Liver (tissue), 8 donors: ENCODE measurements at regions not wholly inside any gene's neighbourhood (a gene's known extent, or its start where the extent isn't known, plus 50 kb on each side); places are given as distances from the start of the nearest gene placed in this dataset.

Source experiments
- DNase-seq: peaks from one replicate; pipeline ENCODE4 v3.0.0-alpha.2; 2017; ENCODE audit warnings: low spot score
- H3K27ac ChIP-seq, 2 donors: one replicate each; pipeline ENCODE4 v1.7.0; 2013; ENCODE audit warnings: inconsistent platforms in 2 of 2, low read length in 2 of 2, control low read depth in 1 of 2, low read depth in 1 of 2, mild to moderate bottlenecking in 1 of 2
- H3K27me3 ChIP-seq, 4 donors: one replicate each; pipeline versions ENCODE4 v1.6.1 to v1.7.0; 2013; ENCODE audit warnings: low read length in 3 of 4, inconsistent platforms in 1 of 4, mild to moderate bottlenecking in 1 of 4, moderate library complexity in 1 of 4; ENCODE audit not compliant: control insufficient read depth in 4 of 4, insufficient read depth in 4 of 4
- H3K36me3 ChIP-seq, 4 donors: one replicate each; pipeline versions ENCODE4 v1.6.1 to v1.7.0; 2013; ENCODE audit warnings: low read length in 3 of 4, mild to moderate bottlenecking in 3 of 4, low read depth in 1 of 4, moderate library complexity in 1 of 4; ENCODE audit not compliant: control insufficient read depth in 4 of 4, insufficient read depth in 3 of 4
- H3K4me1 ChIP-seq, 4 donors: one replicate each; pipeline versions ENCODE4 v1.6.1 to v1.7.0; 2013; ENCODE audit warnings: low read length in 3 of 4, mild to moderate bottlenecking in 3 of 4, moderate library complexity in 1 of 4; ENCODE audit not compliant: control insufficient read depth in 4 of 4, insufficient read depth in 4 of 4
- H3K4me3 ChIP-seq, 3 donors: one replicate each; pipeline versions ENCODE4 v1.6.1 to v1.7.0; 2013; ENCODE audit warnings: low read length in 3 of 3, control low read depth in 1 of 3, low read depth in 1 of 3, mild to moderate bottlenecking in 1 of 3
- H3K9ac ChIP-seq, 2 donors: one replicate each; pipeline ENCODE4 v1.7.0; 2013; ENCODE audit warnings: low read length in 2 of 2, mild to moderate bottlenecking in 2 of 2, moderate library complexity in 2 of 2, control low read depth in 1 of 2, low read depth in 1 of 2
- H3K9me3 ChIP-seq, 4 donors: one replicate each; pipeline versions ENCODE4 v1.6.1 to v1.7.0; 2013; ENCODE audit warnings: low read length in 3 of 4; ENCODE audit not compliant: control insufficient read depth in 4 of 4
- ATF3 ChIP-seq: IDR thresholded peaks from 2 replicates; pipeline ENCODE4 v1.6.1; 2016; ENCODE audit warnings: antibody characterized with exemption
- CTCF ChIP-seq: fragments of 150-350 bp; IDR thresholded peaks from 2 replicates; pipeline ENCODE4 v1.5.1; 2017; ENCODE audit warnings: improper control_type of control experiment, low read depth, low read length; ENCODE audit not compliant: missing input control
- EGR1 ChIP-seq, 2 donors: IDR thresholded peaks; 2 replicates each; pipeline ENCODE4 v1.6.1; 2016 to 2018; ENCODE audit warnings: antibody characterized with exemption in 2 of 2, low read depth in 2 of 2
- FOXA1 ChIP-seq: IDR thresholded peaks from 2 replicates; pipeline ENCODE4 v1.6.1; 2016; ENCODE audit warnings: antibody characterized with exemption
- FOXA2 ChIP-seq: IDR thresholded peaks from 2 replicates; pipeline ENCODE4 v1.6.1; 2016; ENCODE audit warnings: antibody characterized with exemption
- GABPA ChIP-seq, 2 donors: IDR thresholded peaks in 1 of 2; conservative IDR thresholded peaks in 1 of 2; 2 replicates each; pipeline ENCODE4 v1.6.1; 2016; ENCODE audit warnings: antibody characterized with exemption in 2 of 2, mild to moderate bottlenecking in 1 of 2, moderate library complexity in 1 of 2
- HNF4A ChIP-seq, 2 donors: conservative IDR thresholded peaks; 2 replicates each; pipeline ENCODE4 v1.6.1; 2016; ENCODE audit warnings: antibody characterized with exemption in 2 of 2, mild to moderate bottlenecking in 2 of 2
- JUND ChIP-seq, 2 donors: IDR thresholded peaks; 2 replicates each; pipeline ENCODE4 v1.6.1; 2016; ENCODE audit warnings: antibody characterized with exemption in 2 of 2
- MAX ChIP-seq: IDR thresholded peaks from 2 replicates; pipeline ENCODE4 v1.6.1; 2016; ENCODE audit warnings: antibody characterized with exemption
- NR2F2 ChIP-seq: IDR thresholded peaks from 2 replicates; pipeline ENCODE4 v1.6.1; 2016; ENCODE audit warnings: antibody characterized with exemption
- REST ChIP-seq: IDR thresholded peaks from 2 replicates; pipeline ENCODE4 v1.6.1; 2016; ENCODE audit warnings: antibody characterized with exemption, mild to moderate bottlenecking
- RXRA ChIP-seq, 2 donors: IDR thresholded peaks; 2 replicates each; pipeline ENCODE4 v1.6.1; 2017 to 2018; ENCODE audit warnings: antibody characterized with exemption in 2 of 2, mild to moderate bottlenecking in 1 of 2
- SP1 ChIP-seq: IDR thresholded peaks from 2 replicates; pipeline ENCODE4 v1.6.1; 2018; ENCODE audit warnings: antibody characterized with exemption, mild to moderate bottlenecking
- TAF1 ChIP-seq: conservative IDR thresholded peaks from 2 replicates; pipeline ENCODE4 v1.6.1; 2016; ENCODE audit warnings: antibody characterized with exemption, mild to moderate bottlenecking
- YY1 ChIP-seq: IDR thresholded peaks from 2 replicates; pipeline ENCODE4 v1.6.1; 2016; ENCODE audit warnings: antibody characterized with exemption, mild to moderate bottlenecking
- ZBTB33 ChIP-seq: IDR thresholded peaks from 2 replicates; pipeline ENCODE4 v1.6.1; 2016; ENCODE audit warnings: antibody characterized with exemption
- WGBS: extraction: QIAGEN DNeasy Blood & Tissue Kit; methylation state at CpG from one replicate; pipeline ENCODE4 v1.1.7; 2013; 5-methylcytosine and 5-hydroxymethylcytosine counted together
- donor health status: healthy.
- donor health status: healthy.
- donor health status: healthy.
- donor health status: healthy.
- donor health status: healthy.

- no peak overlapping the region for H3K4me3 ChIP-seq
- H3K36me3 ChIP-seq: no peaks in the 10 kb centered on the region
- no peaks in the 10 kb centered on the region for H3K4me1 ChIP-seq
- no peak for TF ChIP-seq MAX
- no peak for TF ChIP-seq FOXA2
- no peak for TF ChIP-seq NR2F2
- TF ChIP-seq FOXA1: no peak
- TF ChIP-seq EGR1 (IDR thresholded peaks at IDR 0.05; ENCODE audit: low read depth in 2 of 2): no peak
- no peak for TF ChIP-seq GABPA (IDR thresholded peaks at IDR 0.05 in 1 of 2, conservative IDR thresholded peaks at IDR 0.05 in 1 of 2)
- no peak for TF ChIP-seq ATF3
- TF ChIP-seq JUND (IDR thresholded peaks at IDR 0.05): no peak
- no peak for TF ChIP-seq CTCF
- TF ChIP-seq RXRA (IDR thresholded peaks at IDR 0.05): no peak
- TF ChIP-seq YY1: no peak
- no peak for TF ChIP-seq REST
- TF ChIP-seq SP1: no peak
- WGBS: 46% methylated on average over 2 of the region's 2 CpGs
- no peak overlapping the region for H3K9ac ChIP-seq
- H3K27ac ChIP-seq: no peak overlapping the region
- H3K9me3 ChIP-seq: no peaks in the 10 kb centered on the region
- no peaks in the 10 kb centered on the region for H3K27me3 ChIP-seq
- DNase-seq: no peak
Measured at GRCh38 chr4:62676962-62677361, 1476.8 kb downstream of the ADGRL3 start.

GRCh38 chr4:62670514-62670913 lies 1470.4 kb downstream of the ADGRL3 start:
- no peak overlapping the region for H3K27ac ChIP-seq
- no peak for DNase-seq
- no peaks in the 10 kb centered on the region for H3K9me3 ChIP-seq
- no peak overlapping the region for H3K4me3 ChIP-seq
- no peaks in the 10 kb centered on the region for H3K27me3 ChIP-seq
- TF ChIP-seq FOXA1: no peak
- TF ChIP-seq TAF1: no peak
- TF ChIP-seq EGR1 (IDR thresholded peaks at IDR 0.05; ENCODE audit: low read depth in 2 of 2): no peak
- TF ChIP-seq GABPA (IDR thresholded peaks at IDR 0.05 in 1 of 2, conservative IDR thresholded peaks at IDR 0.05 in 1 of 2): no peak
- no peak for TF ChIP-seq HNF4A (conservative IDR thresholded peaks at IDR 0.05)
- no peak for TF ChIP-seq MAX
- TF ChIP-seq JUND (IDR thresholded peaks at IDR 0.05): no peak
- no peak for TF ChIP-seq ZBTB33
- TF ChIP-seq ATF3: no peak
- no peak for TF ChIP-seq NR2F2
- WGBS: 66% methylated on average over 2 of the region's 2 CpGs
- no peaks in the 10 kb centered on the region for H3K4me1 ChIP-seq
- H3K9ac ChIP-seq: no peak overlapping the region
- H3K36me3 ChIP-seq: no peaks in the 10 kb centered on the region
